Fibroblast of villous mesenchyme (primary cell): ENCODE measurements at regions not wholly inside any gene's neighbourhood (a gene's known extent, or its start where the extent isn't known, plus 50 kb on each side); places are given as distances from the start of the nearest gene placed in this dataset.

Source experiments
- DNase-seq: peaks from one replicate; pipeline ENCODE4 v3.0.0-alpha.2; 2010; ENCODE audit warnings: low read depth
- H3K4me3 ChIP-seq: 2 replicates; pipeline ENCODE4 v1.5.1; 2011; ENCODE audit warnings: low read depth, mild to moderate bottlenecking, low read length
- CTCF ChIP-seq: IDR thresholded peaks from 2 replicates; pipeline ENCODE4 v1.5.1; 2012; ENCODE audit warnings: low read depth, mild to moderate bottlenecking, low read length; ENCODE audit not compliant: insufficient read depth

GRCh38 chr5:89087551-89088318, 204.8 kb upstream of the MEF2C start:
- DNase-seq: no peak
- TF ChIP-seq CTCF: no peak

GRCh38 chr5:89087128-89087527, 204.1 kb upstream of the MEF2C start:
- TF ChIP-seq CTCF: no peak
- no peak for DNase-seq
- no peak overlapping the region for H3K4me3 ChIP-seq

More at GRCh38 chr5:89087551-89088318, 204.8 kb upstream of the MEF2C start:
- H3K4me3 ChIP-seq: no peak overlapping the region

GRCh38 chr5:89086390-89087086, 203.6 kb upstream of the MEF2C start:
- no peak overlapping the region for H3K4me3 ChIP-seq
- DNase-seq: no peak
- TF ChIP-seq CTCF: no peak

- H3K4me3 ChIP-seq: no peak overlapping the region
- DNase-seq: peak; percentile 77
- no peak for TF ChIP-seq CTCF
Measured at GRCh38 chr5:89083791-89084190, 200.8 kb upstream of the MEF2C start.

GRCh38 chr5:89081360-89081759, 198.4 kb upstream of the MEF2C start:
- TF ChIP-seq CTCF: no peak
- DNase-seq: no peak
- H3K4me3 ChIP-seq: no peak overlapping the region

- no peak for DNase-seq
- H3K4me3 ChIP-seq: no peak overlapping the region
- TF ChIP-seq CTCF: no peak
Measured at GRCh38 chr5:89080467-89081116, 197.6 kb upstream of the MEF2C start.
